H9 (cell line): ENCODE measurements at regions not wholly inside any gene's neighbourhood (a gene's known extent, or its start where the extent isn't known, plus 50 kb on each side); places are given as distances from the start of the nearest gene placed in this dataset.

Experiments used
- DNase-seq: peaks from one replicate; pipeline ENCODE4 v3.0.0-alpha.2; 2017
- H2AFZ ChIP-seq: one replicate; pipeline ENCODE4 v1.6.1; 2013; ENCODE audit warnings: mild to moderate bottlenecking, low read length, control low read depth, moderate library complexity
- H2AK5ac ChIP-seq: 2 replicates; pipeline ENCODE4 v1.6.1; 2013; ENCODE audit warnings: low read length, control low read depth, mixed read lengths; ENCODE audit not compliant: insufficient read length
- H2BK120ac ChIP-seq: one replicate; pipeline ENCODE4 v1.6.1; 2013; ENCODE audit warnings: low read depth, mild to moderate bottlenecking, low read length, control low read depth, inconsistent platforms; ENCODE audit not compliant: poor library complexity, severe bottlenecking
- H2BK12ac ChIP-seq: 2 replicates; pipeline ENCODE4 v1.6.1; 2013; ENCODE audit warnings: low read length, control low read depth, mixed read lengths, low read depth; ENCODE audit not compliant: insufficient read length
- H2BK15ac ChIP-seq: 2 replicates; pipeline ENCODE4 v1.6.1; 2013; ENCODE audit warnings: low read depth, low read length, control low read depth
- H2BK20ac ChIP-seq: one replicate; pipeline ENCODE4 v1.6.1; 2013; ENCODE audit warnings: low read depth, mild to moderate bottlenecking, low read length, control low read depth, inconsistent platforms; ENCODE audit not compliant: poor library complexity, severe bottlenecking
- H2BK5ac ChIP-seq: 2 replicates; pipeline ENCODE4 v1.6.1; 2013; ENCODE audit warnings: low read length, control low read depth, mixed read lengths; ENCODE audit not compliant: insufficient read length
- H3K14ac ChIP-seq: 2 replicates; pipeline ENCODE4 v1.6.1; 2013; ENCODE audit warnings: low read length, control low read depth; ENCODE audit not compliant: insufficient read depth
- H3K18ac ChIP-seq: 2 replicates; pipeline ENCODE4 v1.6.1; 2013; ENCODE audit warnings: low read depth, mild to moderate bottlenecking, mixed read lengths, low read length, control low read depth; ENCODE audit not compliant: insufficient read length
- H3K23ac ChIP-seq: 2 replicates; pipeline ENCODE4 v1.6.1; 2013; ENCODE audit warnings: low read length, control low read depth, mixed read lengths, low read depth; ENCODE audit not compliant: insufficient read length
- H3K23me2 ChIP-seq: 2 replicates; pipeline ENCODE4 v1.6.1; 2013; ENCODE audit warnings: low read depth, mild to moderate bottlenecking, mixed read lengths, low read length, control low read depth; ENCODE audit not compliant: insufficient read length, poor library complexity, severe bottlenecking
- H3K27ac ChIP-seq: 2 replicates; pipeline ENCODE4 v1.5.1; 2013; ENCODE audit warnings: low read length, control low read depth, mixed read lengths, low read depth; ENCODE audit not compliant: insufficient read length
- H3K27me3 ChIP-seq: 2 replicates; pipeline ENCODE4 v1.6.1; 2013; ENCODE audit warnings: low read length, control low read depth, inconsistent platforms; ENCODE audit not compliant: insufficient read depth
- H3K4ac ChIP-seq: 2 replicates; pipeline ENCODE4 v1.6.1; 2013; ENCODE audit warnings: low read depth, mild to moderate bottlenecking, control low read depth, inconsistent platforms, low read length, moderate library complexity
- H3K4me1 ChIP-seq: 2 replicates; pipeline ENCODE4 v1.6.1; 2013; ENCODE audit warnings: low read length, control low read depth, inconsistent platforms; ENCODE audit not compliant: insufficient read depth
- H3K4me2 ChIP-seq: 2 replicates; pipeline ENCODE4 v1.6.1; 2013; ENCODE audit warnings: low read length, control low read depth, mixed read lengths; ENCODE audit not compliant: insufficient read length, insufficient read depth
- H3K56ac ChIP-seq: 2 replicates; pipeline ENCODE4 v1.6.1; 2013; ENCODE audit warnings: low read depth, mild to moderate bottlenecking, mixed read lengths, low read length, control low read depth; ENCODE audit not compliant: insufficient read length
- H3K79me1 ChIP-seq: 2 replicates; pipeline ENCODE4 v1.6.1; 2013; ENCODE audit warnings: low read depth, mild to moderate bottlenecking, moderate library complexity, low read length, control low read depth, inconsistent platforms; ENCODE audit not compliant: insufficient read depth, poor library complexity, severe bottlenecking
- H3K79me2 ChIP-seq: 2 replicates; pipeline ENCODE4 v1.6.1; 2013; ENCODE audit warnings: low read length, control low read depth, inconsistent platforms; ENCODE audit not compliant: insufficient read depth
- H3K9ac ChIP-seq: 2 replicates; pipeline ENCODE4 v1.6.1; 2013; ENCODE audit warnings: low read length, control low read depth, mixed read lengths; ENCODE audit not compliant: insufficient read length; ENCODE audit errors: extremely low read depth
- H3K9me3 ChIP-seq: one replicate; pipeline ENCODE4 v1.6.1; 2013; ENCODE audit warnings: low read depth, low read length, inconsistent platforms; ENCODE audit not compliant: control insufficient read depth
- H3T11ph ChIP-seq: one replicate; pipeline ENCODE4 v1.6.1; 2013; ENCODE audit warnings: mild to moderate bottlenecking, low read length, control low read depth, inconsistent platforms
- H4K20me1 ChIP-seq: one replicate; pipeline ENCODE4 v1.6.1; 2013; ENCODE audit not compliant: control insufficient read depth, insufficient read length, insufficient read depth
- H4K5ac ChIP-seq: 2 replicates; pipeline ENCODE4 v1.6.1; 2013; ENCODE audit warnings: low read depth, mild to moderate bottlenecking, mixed read lengths, low read length, control low read depth; ENCODE audit not compliant: insufficient read length
- H4K8ac ChIP-seq: replicated peaks from 2 replicates; pipeline ENCODE4 v1.6.1; 2013; ENCODE audit warnings: low read length, control low read depth, mixed read lengths, low read depth; ENCODE audit not compliant: insufficient read length
- H4K91ac ChIP-seq: 2 replicates; pipeline ENCODE4 v1.6.1; 2013; ENCODE audit warnings: low read depth, mild to moderate bottlenecking, moderate library complexity, mixed read lengths, low read length, control low read depth; ENCODE audit not compliant: insufficient read length
- H3K27ac Mint-ChIP-seq, 3 experiments: 2 replicates in 2 of 3; 3 replicates in 1 of 3; pipeline ENCODE4 v1.8.0; 2020 to 2021; ENCODE audit warnings: mixed read lengths in 3 of 3, mild to moderate bottlenecking in 1 of 3, moderate library complexity in 1 of 3
- H3K27me3 Mint-ChIP-seq: 2 replicates; pipeline ENCODE4 v1.8.0; 2021; ENCODE audit warnings: low read depth, mild to moderate bottlenecking, moderate library complexity, mixed read lengths
- H3K36me3 Mint-ChIP-seq, 3 experiments: 2 replicates in 2 of 3; 3 replicates in 1 of 3; pipeline ENCODE4 v1.8.0; 2020 to 2021; ENCODE audit warnings: low read depth in 3 of 3, mixed read lengths in 3 of 3; ENCODE audit not compliant: insufficient read depth in 1 of 3
- H3K4me1 Mint-ChIP-seq, 2 experiments: 2 replicates each; pipeline ENCODE4 v1.8.0; 2020; ENCODE audit warnings: mixed read lengths in 2 of 2
- H3K4me3 Mint-ChIP-seq, 2 experiments: 2 replicates in 1 of 2; 3 replicates in 1 of 2; pipeline ENCODE4 v1.8.0; 2020 to 2021; ENCODE audit warnings: mild to moderate bottlenecking in 2 of 2, mixed read lengths in 2 of 2, moderate library complexity in 1 of 2
- H3K9me3 Mint-ChIP-seq, 2 experiments: 2 replicates in 1 of 2; 3 replicates in 1 of 2; pipeline ENCODE4 v1.8.0; 2020; ENCODE audit warnings: mild to moderate bottlenecking in 2 of 2, mixed read lengths in 2 of 2, moderate library complexity in 1 of 2
- WGBS: extraction: QIAGEN DNeasy Blood & Tissue Kit; methylation state at CpG from one replicate; pipeline ENCODE4 v1.1.7; 2013; ENCODE audit warnings: missing lambda C conversion rate, low lambda C conversion rate, mixed read lengths; ENCODE audit not compliant: insufficient read length; ENCODE audit errors: extremely low coverage; 5-methylcytosine and 5-hydroxymethylcytosine counted together
- TF ChIP-seq, protein P1 (sequence below): fragments of 200-600 bp; sonication (generic); conservative IDR thresholded peaks from 3 replicates; pipeline ENCODE4 v1.8.0; 2021; ENCODE audit warnings: antibody characterized with exemption, mild to moderate bottlenecking

- Histone ChIP-seq H3K23ac (no peak overlapping the region), H4K8ac (no peak overlapping the region), H3K4ac (no peak overlapping the region), H3K27me3 (no peaks in the 10 kb centered on the region), H3K14ac (no peak overlapping the region), H3K4me1 (no peaks in the 10 kb centered on the region), H2AK5ac (no peak overlapping the region), H2AFZ (no peak overlapping the region), H3K4me2 (no peak overlapping the region), H3K9ac (no peak overlapping the region), H3K79me1 (no peaks in the 10 kb centered on the region), H3K27ac (no peak overlapping the region), H4K5ac (no peak overlapping the region), H2BK15ac (no peak overlapping the region), H3K79me2 (no peaks in the 10 kb centered on the region), H4K20me1 (peaks cover 2% of the 10 kb centered on the region), H3T11ph (no peak overlapping the region), H2BK5ac (no peak overlapping the region), H3K18ac (no peak overlapping the region), H2BK12ac (no peak overlapping the region), H3K9me3 (no peaks in the 10 kb centered on the region), H2BK20ac (no peak overlapping the region), H3K23me2 (no peaks in the 10 kb centered on the region), H4K91ac (no peak overlapping the region), H3K56ac (no peak overlapping the region), H2BK120ac (no peak overlapping the region)
- Mint-ChIP-seq H3K27ac (no peak overlapping the region), H3K36me3 (no peaks in the 10 kb centered on the region), H3K27me3 (no peaks in the 10 kb centered on the region), H3K4me1 (no peaks in the 10 kb centered on the region), H3K9me3 (no peaks in the 10 kb centered on the region), H3K4me3 (no peak overlapping the region)
- WGBS, result no CpG with 5 or more reads among the region's 1 CpG
- TF ChIP-seq, protein P1, sequence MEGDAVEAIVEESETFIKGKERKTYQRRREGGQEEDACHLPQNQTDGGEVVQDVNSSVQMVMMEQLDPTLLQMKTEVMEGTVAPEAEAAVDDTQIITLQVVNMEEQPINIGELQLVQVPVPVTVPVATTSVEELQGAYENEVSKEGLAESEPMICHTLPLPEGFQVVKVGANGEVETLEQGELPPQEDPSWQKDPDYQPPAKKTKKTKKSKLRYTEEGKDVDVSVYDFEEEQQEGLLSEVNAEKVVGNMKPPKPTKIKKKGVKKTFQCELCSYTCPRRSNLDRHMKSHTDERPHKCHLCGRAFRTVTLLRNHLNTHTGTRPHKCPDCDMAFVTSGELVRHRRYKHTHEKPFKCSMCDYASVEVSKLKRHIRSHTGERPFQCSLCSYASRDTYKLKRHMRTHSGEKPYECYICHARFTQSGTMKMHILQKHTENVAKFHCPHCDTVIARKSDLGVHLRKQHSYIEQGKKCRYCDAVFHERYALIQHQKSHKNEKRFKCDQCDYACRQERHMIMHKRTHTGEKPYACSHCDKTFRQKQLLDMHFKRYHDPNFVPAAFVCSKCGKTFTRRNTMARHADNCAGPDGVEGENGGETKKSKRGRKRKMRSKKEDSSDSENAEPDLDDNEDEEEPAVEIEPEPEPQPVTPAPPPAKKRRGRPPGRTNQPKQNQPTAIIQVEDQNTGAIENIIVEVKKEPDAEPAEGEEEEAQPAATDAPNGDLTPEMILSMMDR, result no peak
- no peak for DNase-seq
These were observed 378.4 kb downstream of the LPIN1 start for GRCh38 chr2:12124790-12125189.
